IPS-15b (cell line): ENCODE measurements at regions not wholly inside any gene's neighbourhood (a gene's known extent, or its start where the extent isn't known, plus 50 kb on each side); places are given as distances from the start of the nearest gene placed in this dataset.

ENCODE experiments used
- H3K27me3 ChIP-seq: one replicate; pipeline ENCODE4 v1.6.1; 2013; ENCODE audit warnings: low read length; ENCODE audit not compliant: control insufficient read depth, insufficient read depth
- H3K36me3 ChIP-seq: one replicate; pipeline ENCODE4 v1.6.1; 2013; ENCODE audit warnings: low read length; ENCODE audit not compliant: control insufficient read depth, insufficient read depth
- H3K4me1 ChIP-seq: one replicate; pipeline ENCODE4 v1.6.1; 2013; ENCODE audit warnings: mild to moderate bottlenecking, low read length; ENCODE audit not compliant: control insufficient read depth, insufficient read depth
- H3K4me3 ChIP-seq: one replicate; pipeline ENCODE4 v1.5.1; 2013; ENCODE audit warnings: low read depth, low read length
- H3K9ac ChIP-seq: one replicate; pipeline ENCODE4 v1.6.1; 2013; ENCODE audit warnings: low read depth, mild to moderate bottlenecking, low read length
- H3K9me3 ChIP-seq: one replicate; pipeline ENCODE4 v1.6.1; 2013; ENCODE audit warnings: mild to moderate bottlenecking, low read length; ENCODE audit not compliant: control insufficient read depth, insufficient read depth

DNA sequence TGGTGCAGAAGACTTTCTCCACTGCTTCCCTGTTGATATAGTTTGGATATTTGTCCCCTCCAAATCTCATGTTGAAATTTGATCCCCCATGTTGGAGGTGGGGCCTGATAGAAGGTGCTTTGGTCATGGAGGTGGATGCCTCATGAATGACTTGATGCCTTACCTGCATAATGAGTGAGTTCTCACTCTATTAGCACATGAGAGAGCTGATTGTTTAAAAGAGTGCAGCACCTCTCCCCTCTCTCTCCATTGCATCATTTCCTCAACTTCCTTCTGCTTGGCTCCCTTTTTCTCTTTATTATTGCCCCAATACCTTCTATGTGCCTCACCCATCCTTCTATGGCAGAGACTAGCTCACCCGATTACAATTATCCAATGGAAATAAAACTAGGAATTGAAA is 90.8 kb upstream of the COX10 start:
- no peak overlapping the region for H3K9ac ChIP-seq
- no peaks in the 10 kb centered on the region for H3K27me3 ChIP-seq
- no peaks in the 10 kb centered on the region for H3K36me3 ChIP-seq
- H3K4me1 ChIP-seq: peaks cover 8% of the 10 kb centered on the region
- no peak overlapping the region for H3K4me3 ChIP-seq
- no peaks in the 10 kb centered on the region for H3K9me3 ChIP-seq

DNA sequence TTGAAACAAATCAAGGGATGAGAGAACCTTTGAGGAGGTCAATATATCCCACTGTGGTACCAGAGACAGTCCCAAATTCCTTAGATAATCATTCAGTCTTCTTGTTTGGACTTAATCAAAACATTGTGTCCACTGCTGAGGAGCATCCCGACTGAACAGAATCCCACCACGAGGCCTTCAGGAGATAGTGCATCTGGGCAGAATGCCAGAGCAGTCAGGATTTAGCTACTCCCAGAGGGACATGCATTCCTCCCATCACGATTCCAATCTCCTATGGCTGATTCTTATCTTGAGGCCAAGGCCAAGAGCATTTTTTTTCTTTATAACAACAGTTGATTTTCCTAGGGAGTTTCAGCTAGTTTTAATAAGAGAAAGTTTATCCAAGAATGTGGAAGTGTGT is 87.4 kb upstream of the COX10 start:
- Histone ChIP-seq H3K36me3 (no peaks in the 10 kb centered on the region), H3K4me3 (no peak overlapping the region), H3K4me1 (peaks cover 8% of the 10 kb centered on the region), H3K27me3 (no peaks in the 10 kb centered on the region), H3K9me3 (no peaks in the 10 kb centered on the region), H3K9ac (no peak overlapping the region)

DNA sequence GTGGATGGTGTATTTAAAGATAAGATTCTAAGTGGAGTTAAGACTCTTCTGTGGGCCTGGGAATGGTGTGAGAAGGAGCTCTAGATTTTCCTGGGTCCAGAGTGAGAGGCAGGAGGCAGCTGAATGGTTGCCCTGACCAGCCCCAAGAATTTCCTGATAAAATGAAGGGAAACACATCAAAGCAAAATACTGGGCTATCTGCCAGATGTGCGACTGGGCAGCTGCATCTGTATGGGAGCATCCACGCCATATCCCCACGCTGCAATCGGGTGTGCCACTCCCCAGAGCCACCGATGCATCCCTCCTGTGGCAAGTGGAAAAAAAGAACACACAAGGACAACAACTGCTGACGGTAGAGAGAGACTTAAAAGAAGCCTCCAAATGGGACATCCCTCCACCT is 84.3 kb upstream of the COX10 start:
- Histone ChIP-seq H3K4me3 (no peak overlapping the region), H3K27me3 (no peaks in the 10 kb centered on the region), H3K9ac (no peak overlapping the region), H3K9me3 (no peaks in the 10 kb centered on the region), H3K36me3 (no peaks in the 10 kb centered on the region), H3K4me1 (no peaks in the 10 kb centered on the region)

DNA sequence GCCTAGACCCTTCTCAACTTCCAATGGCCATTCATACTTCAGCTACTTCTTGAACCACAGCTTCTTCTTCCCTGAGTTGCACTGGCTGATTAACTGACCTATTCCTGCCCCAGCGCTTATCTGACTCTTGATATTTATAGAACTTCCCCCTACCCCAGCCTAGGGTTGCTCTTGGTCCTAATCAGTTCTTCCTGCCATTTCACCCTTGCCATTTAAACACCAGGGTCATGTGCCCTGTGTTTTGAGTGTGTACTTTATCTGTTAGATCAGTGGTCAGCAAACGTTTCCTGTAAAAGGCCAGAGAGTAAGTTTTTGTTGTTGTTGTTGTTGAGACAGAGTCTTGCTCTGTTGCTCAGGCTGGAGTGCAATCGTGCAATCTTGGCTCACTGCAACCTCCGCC is 82.4 kb upstream of the COX10 start:
- no peaks in the 10 kb centered on the region for H3K36me3 ChIP-seq
- no peak overlapping the region for H3K4me3 ChIP-seq
- H3K4me1 ChIP-seq: no peaks in the 10 kb centered on the region
- H3K27me3 ChIP-seq: no peaks in the 10 kb centered on the region
- H3K9ac ChIP-seq: no peak overlapping the region
- no peaks in the 10 kb centered on the region for H3K9me3 ChIP-seq

DNA sequence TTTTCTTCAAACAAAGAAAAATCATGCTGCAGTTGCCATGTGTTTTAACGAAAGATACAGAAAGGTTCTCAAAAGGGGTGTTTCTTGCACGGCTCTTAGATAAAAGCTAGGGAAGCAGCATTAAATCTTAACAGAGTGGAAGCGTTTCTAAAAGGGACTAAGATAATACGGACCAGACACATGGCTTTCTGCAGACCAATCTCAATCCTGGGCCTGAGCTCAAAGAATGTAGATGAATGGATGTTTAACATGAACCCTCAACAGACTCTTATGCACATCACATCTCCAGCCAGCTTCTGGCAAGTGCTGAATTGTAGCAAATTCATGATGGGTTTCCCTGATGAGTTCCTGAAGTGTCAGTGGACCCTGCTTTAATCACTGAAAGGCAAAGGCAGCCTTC is 80.2 kb upstream of the COX10 start:
- Histone ChIP-seq H3K9me3 (no peaks in the 10 kb centered on the region), H3K4me1 (no peaks in the 10 kb centered on the region), H3K27me3 (no peaks in the 10 kb centered on the region), H3K36me3 (no peaks in the 10 kb centered on the region), H3K9ac (no peak overlapping the region), H3K4me3 (no peak overlapping the region)

DNA sequence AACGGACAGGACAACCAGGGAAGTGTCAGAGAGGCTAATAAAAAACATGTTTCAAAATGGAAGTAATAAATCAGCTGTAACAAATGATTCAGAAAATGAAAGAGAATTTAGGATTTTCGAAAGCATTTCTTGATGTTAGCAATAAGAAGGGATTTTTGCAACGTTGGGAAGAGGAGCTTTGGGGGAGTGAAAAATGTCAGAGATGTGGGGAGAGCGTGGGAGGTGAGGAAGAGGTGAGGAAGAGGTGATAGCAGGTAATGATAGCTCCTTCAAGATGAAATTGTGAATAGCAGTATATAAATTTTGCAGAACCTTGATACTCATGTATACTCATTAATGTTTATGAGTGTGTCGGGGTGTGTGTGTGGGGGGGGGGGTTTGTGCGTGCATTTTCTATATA is 76.2 kb upstream of the COX10 start:
- Histone ChIP-seq H3K36me3 (no peaks in the 10 kb centered on the region), H3K9me3 (no peaks in the 10 kb centered on the region), H3K4me3 (no peak overlapping the region), H3K9ac (no peak overlapping the region), H3K27me3 (no peaks in the 10 kb centered on the region), H3K4me1 (no peaks in the 10 kb centered on the region)

DNA sequence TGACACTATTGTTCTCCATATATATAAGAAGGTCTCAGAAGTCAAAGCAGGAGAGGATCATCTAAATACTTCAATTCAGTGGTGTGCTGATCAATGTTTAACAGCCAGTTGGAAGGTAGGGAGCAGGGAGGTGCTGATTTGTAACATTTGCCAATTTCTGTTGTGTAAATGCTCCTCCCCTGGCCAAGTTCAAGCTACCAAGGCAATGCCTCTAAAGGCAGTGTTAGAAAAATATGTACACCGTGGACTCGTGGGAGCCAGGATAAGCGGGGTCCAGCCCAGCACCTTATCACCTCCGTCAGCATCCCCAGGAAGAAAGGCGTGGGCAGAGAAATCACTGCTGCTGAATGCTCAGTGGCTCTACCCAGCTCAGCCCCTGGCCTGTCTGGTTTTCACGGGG is 75.3 kb upstream of the COX10 start:
- no peak overlapping the region for H3K4me3 ChIP-seq
- no peaks in the 10 kb centered on the region for H3K4me1 ChIP-seq

DNA sequence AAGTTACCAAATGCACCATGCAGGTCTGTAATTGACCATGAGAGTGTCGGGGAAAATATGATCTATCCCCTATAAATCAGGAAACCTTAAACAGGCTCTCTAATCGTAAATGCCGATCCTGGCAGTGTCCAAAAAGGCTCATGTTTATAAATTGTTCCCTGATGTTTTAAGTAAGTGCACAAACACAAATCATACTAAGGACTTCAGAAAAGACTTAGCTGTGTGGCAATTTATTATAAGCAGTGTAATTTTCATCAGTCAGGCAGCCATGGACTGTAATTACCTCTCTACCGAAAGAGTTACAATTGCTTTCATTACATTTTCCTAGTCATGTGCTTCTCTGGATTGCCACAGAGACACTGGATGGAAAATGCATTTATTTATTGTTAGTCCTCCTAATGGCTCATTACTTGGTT is 73.4 kb upstream of the COX10 start:
- H3K4me3 ChIP-seq: no peak overlapping the region

More for the DNA sequence above, 75.3 kb upstream of the COX10 start:
- H3K9ac ChIP-seq: no peak overlapping the region
- H3K27me3 ChIP-seq: no peaks in the 10 kb centered on the region
- H3K9me3 ChIP-seq: no peaks in the 10 kb centered on the region
- H3K36me3 ChIP-seq: no peaks in the 10 kb centered on the region

DNA sequence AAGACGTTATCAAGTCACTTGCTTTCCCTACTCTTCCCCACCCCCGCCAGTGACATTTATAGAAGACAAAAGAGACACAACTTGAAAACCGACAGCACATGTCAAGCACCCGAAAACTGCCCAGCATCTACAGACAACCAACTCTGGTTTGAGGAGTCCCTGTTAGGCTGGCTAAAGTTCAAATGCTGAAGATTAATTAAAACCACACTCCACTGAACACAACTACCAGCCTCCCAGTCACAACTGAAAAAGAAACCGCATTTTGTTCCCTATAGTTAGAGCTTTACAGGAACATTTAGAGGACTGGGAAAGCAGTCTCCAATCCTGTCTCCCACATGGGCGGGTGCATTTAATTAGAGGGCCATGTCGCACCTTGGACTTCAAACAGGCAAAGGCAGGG is 73.0 kb upstream of the COX10 start:
- H3K27me3 ChIP-seq: no peaks in the 10 kb centered on the region
- no peaks in the 10 kb centered on the region for H3K4me1 ChIP-seq
- H3K9me3 ChIP-seq: no peaks in the 10 kb centered on the region
- no peaks in the 10 kb centered on the region for H3K36me3 ChIP-seq
- no peak overlapping the region for H3K4me3 ChIP-seq
- no peak overlapping the region for H3K9ac ChIP-seq

More for the DNA sequence above, 73.4 kb upstream of the COX10 start:
- H3K4me1 ChIP-seq: no peaks in the 10 kb centered on the region
- H3K9ac ChIP-seq: no peak overlapping the region
- no peaks in the 10 kb centered on the region for H3K9me3 ChIP-seq
- H3K36me3 ChIP-seq: no peaks in the 10 kb centered on the region
- H3K27me3 ChIP-seq: no peaks in the 10 kb centered on the region

DNA sequence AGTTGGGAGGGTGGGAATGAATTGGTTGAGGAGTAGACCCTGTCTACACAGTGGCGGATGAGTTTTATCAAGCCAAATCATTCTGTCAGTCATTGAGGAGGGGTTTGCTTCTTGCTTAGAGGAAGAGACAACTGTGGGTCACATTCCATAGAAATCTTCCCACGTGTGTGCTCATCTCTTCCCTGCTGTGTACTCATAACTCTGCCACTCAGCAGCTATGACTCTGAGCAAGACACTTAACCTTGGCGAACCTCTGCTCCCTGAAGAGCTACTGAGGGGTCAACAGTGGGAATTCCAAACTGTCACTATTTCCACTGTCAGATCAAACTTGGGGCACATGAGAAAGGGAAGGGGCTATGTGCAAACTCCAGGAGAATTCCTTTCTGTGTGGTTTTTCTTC is 72.6 kb upstream of the COX10 start:
- H3K27me3 ChIP-seq: no peaks in the 10 kb centered on the region
- H3K4me1 ChIP-seq: no peaks in the 10 kb centered on the region
- no peaks in the 10 kb centered on the region for H3K36me3 ChIP-seq
- no peak overlapping the region for H3K9ac ChIP-seq
- no peak overlapping the region for H3K4me3 ChIP-seq
- H3K9me3 ChIP-seq: no peaks in the 10 kb centered on the region

DNA sequence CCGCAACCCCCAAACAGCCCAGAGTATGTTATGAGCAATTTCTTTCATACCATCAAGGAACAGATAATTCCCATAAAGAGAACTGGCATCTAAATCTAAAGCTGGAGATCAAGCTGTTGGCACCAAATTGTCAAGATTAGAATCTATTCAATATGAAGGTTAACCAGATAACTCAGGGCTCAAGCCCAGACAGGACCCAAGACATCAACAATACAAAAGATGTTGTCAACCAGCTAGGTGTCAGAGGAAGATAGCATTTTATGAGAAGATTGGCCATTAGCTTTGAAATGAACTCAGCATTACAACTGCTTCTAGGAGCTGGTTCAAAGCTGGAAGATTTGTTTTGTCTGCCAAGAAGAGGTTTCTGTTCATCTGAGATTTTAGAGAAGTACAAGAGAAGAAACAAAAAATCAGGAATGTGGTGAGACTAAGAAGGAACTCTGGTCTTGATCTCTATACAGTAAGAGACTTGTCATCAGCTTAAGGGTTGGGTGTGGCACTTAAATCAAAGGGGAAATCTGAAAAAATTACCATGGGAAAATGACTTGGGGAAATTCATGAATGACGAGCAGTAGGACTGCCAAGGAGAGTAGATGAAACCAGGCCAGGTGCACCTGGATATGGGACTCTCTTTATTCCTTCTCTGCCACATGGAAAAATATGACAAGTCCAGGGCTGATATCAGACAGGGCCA is 64.2 kb upstream of the COX10 start:
- H3K36me3 ChIP-seq: no peaks in the 10 kb centered on the region
- no peaks in the 10 kb centered on the region for H3K4me1 ChIP-seq
- no peak overlapping the region for H3K9ac ChIP-seq
- H3K4me3 ChIP-seq: no peak overlapping the region
- H3K27me3 ChIP-seq: no peaks in the 10 kb centered on the region
- H3K9me3 ChIP-seq: no peaks in the 10 kb centered on the region

DNA sequence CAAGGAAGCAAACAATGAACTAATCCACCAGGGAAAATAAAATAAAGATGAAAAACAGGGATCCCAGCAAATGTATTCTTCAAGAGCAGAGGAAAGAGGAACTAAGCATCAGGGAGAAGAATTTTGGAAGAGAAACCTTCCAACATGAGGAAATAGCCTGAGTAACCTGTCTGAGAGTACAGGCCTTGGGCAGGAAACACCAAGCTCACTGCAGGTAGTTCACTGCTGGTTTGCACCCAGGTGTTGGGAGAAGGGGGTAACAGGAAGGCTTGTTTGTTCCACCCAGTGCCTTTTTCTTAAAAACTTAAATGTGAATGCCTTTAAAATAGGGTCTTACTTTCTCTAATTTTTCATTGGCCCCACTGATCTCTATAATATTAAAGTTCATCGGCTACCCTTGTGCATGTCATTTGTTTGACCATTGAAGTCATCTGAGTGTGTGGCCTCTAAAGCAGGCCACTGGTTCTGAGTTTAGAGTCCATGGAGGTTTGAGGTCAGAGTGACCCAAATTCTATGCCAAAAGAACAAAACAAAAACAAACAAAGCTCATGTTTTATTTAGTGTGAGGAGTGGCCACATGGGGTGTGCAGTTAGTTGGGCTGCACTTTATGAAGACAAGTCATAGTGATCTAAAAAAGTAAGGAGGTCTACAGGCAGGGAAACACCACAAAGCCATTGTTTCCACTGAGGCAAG is 62.9 kb upstream of the COX10 start:
- Histone ChIP-seq H3K9me3 (no peaks in the 10 kb centered on the region), H3K9ac (no peak overlapping the region), H3K36me3 (no peaks in the 10 kb centered on the region), H3K27me3 (no peaks in the 10 kb centered on the region), H3K4me1 (no peaks in the 10 kb centered on the region), H3K4me3 (no peak overlapping the region)
